BJ (cell line): ENCODE measurements at regions not wholly inside any gene's neighbourhood (a gene's known extent, or its start where the extent isn't known, plus 50 kb on each side); places are given as distances from the start of the nearest gene placed in this dataset.
"Not testable (repeated sequence)": the region's sequence is repeated elsewhere in the genome, so short reads cannot be mapped to it uniquely, and the experiment has no call there.

ENCODE experiments used
- CTCF ChIA-PET: fragments of 350-600 bp; formaldehyde crosslinking; extraction: SDS; loops from one replicate; lab custom pipeline; 2021; ENCODE audit warnings: antibody characterized with exemption, inconsistent platforms; lab: Yijun Ruan, JAX
- POLR2A ChIA-PET: fragments of 300-600 bp; sonication (Branson Sonifier 250); formaldehyde crosslinking; extraction: SDS; loops from one replicate; lab custom pipeline; 2021; ENCODE audit warnings: antibody characterized with exemption; lab: Charles Lee
- DNase-seq: peaks from one replicate; pipeline ENCODE4 v3.0.0-alpha.2; 2011; ENCODE audit warnings: low read depth
- H3K27me3 ChIP-seq: 2 replicates; pipeline ENCODE4 v1.6.0; 2011; ENCODE audit warnings: low read length; ENCODE audit not compliant: control insufficient read depth, insufficient read depth
- H3K36me3 ChIP-seq: 2 replicates; pipeline ENCODE4 v1.5.1; 2011; ENCODE audit warnings: low read length; ENCODE audit not compliant: control insufficient read depth, insufficient read depth
- H3K4me3 ChIP-seq: 2 replicates; pipeline ENCODE4 v1.5.1; 2011; ENCODE audit warnings: low read depth, mild to moderate bottlenecking, control low read depth, low read length
- TF ChIP-seq, protein P1 (sequence below): IDR thresholded peaks from 2 replicates; pipeline ENCODE4 v1.5.1; 2011; ENCODE audit warnings: low read depth, mild to moderate bottlenecking, control low read depth, inconsistent platforms, low read length, moderate library complexity; ENCODE audit not compliant: insufficient read depth

DNA sequence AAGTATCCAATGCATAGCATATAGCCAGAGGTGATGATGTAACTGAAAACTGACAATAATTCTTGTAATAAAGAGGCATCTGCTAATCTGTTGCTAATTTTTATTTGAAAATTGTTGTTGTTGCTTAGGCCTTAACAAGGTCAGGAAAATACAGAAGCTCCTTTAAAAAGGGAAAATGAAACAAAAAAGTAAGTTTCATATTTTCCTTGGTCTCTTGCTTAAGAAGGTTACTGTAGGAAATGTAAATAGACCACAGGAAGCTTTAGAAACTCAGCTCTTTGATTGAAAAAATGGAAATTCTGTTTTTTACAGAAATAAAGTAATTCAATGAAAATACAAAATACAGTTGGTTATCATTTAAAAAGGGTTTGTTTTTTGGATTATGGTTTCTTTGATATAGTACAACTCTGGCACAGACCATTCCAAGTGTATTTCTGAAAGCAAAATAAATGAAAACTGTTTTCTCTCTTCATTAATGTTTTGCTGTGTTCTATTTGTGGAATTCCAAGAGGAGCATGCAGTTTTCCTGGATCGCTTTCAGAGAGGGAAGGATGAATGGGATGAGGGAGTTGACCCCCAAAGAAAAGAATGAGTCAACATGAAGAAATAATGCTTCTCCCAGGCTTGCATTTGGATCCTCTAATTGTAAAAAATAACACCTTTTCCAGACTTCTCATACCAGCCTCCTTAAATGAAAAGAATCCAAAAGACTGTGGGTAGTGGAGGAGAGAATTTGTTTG, 398.0 kb upstream of the FAR2 start:
- TF ChIP-seq, protein P1, sequence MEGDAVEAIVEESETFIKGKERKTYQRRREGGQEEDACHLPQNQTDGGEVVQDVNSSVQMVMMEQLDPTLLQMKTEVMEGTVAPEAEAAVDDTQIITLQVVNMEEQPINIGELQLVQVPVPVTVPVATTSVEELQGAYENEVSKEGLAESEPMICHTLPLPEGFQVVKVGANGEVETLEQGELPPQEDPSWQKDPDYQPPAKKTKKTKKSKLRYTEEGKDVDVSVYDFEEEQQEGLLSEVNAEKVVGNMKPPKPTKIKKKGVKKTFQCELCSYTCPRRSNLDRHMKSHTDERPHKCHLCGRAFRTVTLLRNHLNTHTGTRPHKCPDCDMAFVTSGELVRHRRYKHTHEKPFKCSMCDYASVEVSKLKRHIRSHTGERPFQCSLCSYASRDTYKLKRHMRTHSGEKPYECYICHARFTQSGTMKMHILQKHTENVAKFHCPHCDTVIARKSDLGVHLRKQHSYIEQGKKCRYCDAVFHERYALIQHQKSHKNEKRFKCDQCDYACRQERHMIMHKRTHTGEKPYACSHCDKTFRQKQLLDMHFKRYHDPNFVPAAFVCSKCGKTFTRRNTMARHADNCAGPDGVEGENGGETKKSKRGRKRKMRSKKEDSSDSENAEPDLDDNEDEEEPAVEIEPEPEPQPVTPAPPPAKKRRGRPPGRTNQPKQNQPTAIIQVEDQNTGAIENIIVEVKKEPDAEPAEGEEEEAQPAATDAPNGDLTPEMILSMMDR: no peak
- Histone ChIP-seq H3K4me3 (no peak overlapping the region), H3K27me3 (no peaks in the 10 kb centered on the region), H3K36me3 (no peaks in the 10 kb centered on the region)
- no peak for DNase-seq
- POLR2A ChIA-PET: no interaction called here
- CTCF ChIA-PET: no interaction called here

DNA sequence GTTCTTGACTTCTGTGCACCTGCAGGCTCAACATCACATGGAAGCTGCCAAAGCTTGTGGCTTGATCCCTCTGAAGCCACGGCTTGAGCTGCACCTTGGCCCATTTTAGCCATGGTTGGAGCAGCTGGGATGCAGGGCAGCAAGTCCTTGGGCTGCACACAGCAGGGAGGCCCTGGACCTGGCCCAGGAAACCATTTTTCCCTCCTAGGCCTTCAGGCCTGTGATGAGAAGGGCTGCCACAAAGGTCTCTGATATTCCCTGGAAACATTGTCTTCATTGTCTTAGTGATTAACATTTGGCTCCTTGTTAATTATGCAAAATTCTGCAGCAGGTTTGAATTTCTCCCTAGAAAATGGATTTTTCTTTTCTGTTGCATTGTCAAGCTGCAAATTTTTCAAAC, 394.1 kb upstream of the FAR2 start:
- TF ChIP-seq, protein P1: no peak
- POLR2A ChIA-PET: no interaction called here
- no peak overlapping the region for H3K4me3 ChIP-seq
- CTCF ChIA-PET: no interaction called here
- no peaks in the 10 kb centered on the region for H3K36me3 ChIP-seq
- no peak for DNase-seq
- H3K27me3 ChIP-seq: no peaks in the 10 kb centered on the region

- Histone ChIP-seq H3K4me3 (no peak overlapping the region), H3K36me3 (no peaks in the 10 kb centered on the region), H3K27me3 (no peaks in the 10 kb centered on the region)
- no peak for DNase-seq
- ChIA-PET CTCF (no interaction called here), POLR2A (no interaction called here)
- TF ChIP-seq, protein P1: no peak
Measured at GRCh38 chr12:28759333-28759732, 389.7 kb upstream of the FAR2 start.

DNA sequence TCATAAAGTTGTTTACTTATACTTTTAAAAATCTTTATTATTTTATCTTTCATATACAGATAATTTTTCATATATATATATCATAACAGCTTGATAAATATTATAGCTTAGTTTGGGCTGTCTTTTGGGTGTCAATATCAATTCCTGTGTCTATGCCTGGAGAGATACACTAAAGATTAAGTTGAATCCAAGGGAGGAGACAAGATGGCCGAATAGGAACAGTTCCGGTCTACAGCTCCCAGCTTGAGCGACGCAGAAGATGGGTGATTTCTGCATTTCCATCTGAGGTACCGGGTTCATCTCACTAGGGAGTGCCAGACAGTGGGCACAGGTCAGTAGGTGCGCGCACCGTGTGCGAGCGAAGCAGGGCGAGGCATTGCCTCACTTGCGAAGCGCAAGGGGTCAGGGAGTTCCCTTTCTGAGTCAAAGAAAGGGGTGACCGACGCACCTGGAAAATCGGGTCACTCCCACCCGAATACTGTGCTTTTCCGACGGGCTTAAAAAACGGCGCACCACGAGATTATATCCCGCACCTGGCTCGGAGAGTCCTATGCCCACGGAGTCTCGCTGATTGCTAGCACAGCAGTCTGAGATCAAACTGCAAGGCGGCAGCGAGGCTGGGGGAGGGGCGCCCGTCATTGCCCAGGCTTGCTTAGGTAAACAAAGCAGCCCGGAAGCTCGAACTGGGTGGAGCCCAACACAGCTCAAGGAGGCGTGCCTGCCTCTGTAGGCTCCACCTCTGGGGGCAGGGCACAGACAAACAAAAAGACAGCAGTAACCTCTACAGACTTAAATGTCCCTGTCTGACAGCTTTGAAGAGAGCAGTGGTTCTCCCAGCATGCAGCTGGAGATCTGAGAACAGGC, 388.8 kb upstream of the FAR2 start:
- H3K36me3 ChIP-seq, POLR2A ChIA-PET, DNase-seq, H3K4me3 ChIP-seq, H3K27me3 ChIP-seq, CTCF ChIA-PET: not testable (repeated sequence)

GRCh38 chr12:28761897-28762296, 387.2 kb upstream of the FAR2 start:
- POLR2A ChIA-PET, DNase-seq, H3K4me3 ChIP-seq, CTCF ChIA-PET, H3K27me3 ChIP-seq, H3K36me3 ChIP-seq: not testable (repeated sequence)

DNA sequence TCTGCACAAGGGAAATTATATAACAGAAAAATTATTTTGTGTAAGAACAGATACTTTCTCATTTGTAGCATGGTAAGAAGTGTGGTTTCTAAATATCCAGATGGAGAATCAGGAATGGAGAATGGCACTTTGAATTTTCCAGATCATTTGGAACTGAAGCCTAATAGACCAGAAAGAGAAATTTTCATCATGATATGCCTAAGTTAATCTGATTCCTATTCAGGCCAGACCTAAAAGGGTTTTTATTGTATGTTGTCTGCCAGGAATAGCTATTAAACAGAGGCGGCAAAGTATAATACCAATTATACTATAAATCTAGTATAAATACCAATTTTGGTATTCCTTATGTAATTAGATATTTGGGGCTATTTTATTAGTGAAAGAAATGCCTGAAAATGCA, 382.7 kb upstream of the FAR2 start:
- POLR2A ChIA-PET: no interaction called here

More for the DNA sequence above, 382.7 kb upstream of the FAR2 start:
- Histone ChIP-seq H3K36me3 (no peaks in the 10 kb centered on the region), H3K4me3 (no peak overlapping the region), H3K27me3 (no peaks in the 10 kb centered on the region)
- TF ChIP-seq, protein P1: no peak
- no peak for DNase-seq
- CTCF ChIA-PET: interaction anchor here (0.6 kb wide), 1 partner anchor 11 kb away, joined by 3 read pairs; no protein-coding TSS in a partner anchor
